ENCODE measurements at regions not wholly inside any gene's neighbourhood (a gene's known extent, or its start where the extent isn't known, plus 50 kb on each side); places are given as distances from the start of the nearest gene placed in this dataset.

DNA sequence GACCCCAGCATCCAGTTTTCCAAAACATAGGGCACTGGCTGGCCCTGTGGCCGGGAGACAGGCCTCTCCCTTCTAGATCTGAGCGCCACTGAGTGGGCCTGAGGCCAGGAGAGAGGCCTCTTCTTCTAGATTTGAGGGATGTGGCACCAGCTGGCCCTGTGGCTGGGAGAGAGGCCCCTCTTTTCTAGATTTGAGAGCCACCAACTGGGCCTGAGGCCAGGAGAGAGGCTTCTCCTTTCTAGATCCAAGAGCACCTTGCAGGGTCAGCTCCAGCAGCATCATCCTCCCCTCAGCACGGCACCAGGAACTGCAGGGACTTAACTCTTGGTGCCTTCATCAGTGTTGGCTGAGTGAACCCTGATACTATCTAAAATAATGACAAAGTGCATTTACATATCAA, 114.3 kb upstream of the ALKAL2 start:
- TF ChIP-seq TOX (CRISPR knock-in tag; IDR thresholded peaks at IDR 0.05; ENCODE audit: borderline replicate concordance) (no peak), CSDC2 (CRISPR knock-in tag; IDR thresholded peaks at IDR 0.05) (no peak), GLIS3 (CRISPR knock-in tag; IDR thresholded peaks at IDR 0.05) (no peak)
- TF ChIP-seq, protein P1, sequence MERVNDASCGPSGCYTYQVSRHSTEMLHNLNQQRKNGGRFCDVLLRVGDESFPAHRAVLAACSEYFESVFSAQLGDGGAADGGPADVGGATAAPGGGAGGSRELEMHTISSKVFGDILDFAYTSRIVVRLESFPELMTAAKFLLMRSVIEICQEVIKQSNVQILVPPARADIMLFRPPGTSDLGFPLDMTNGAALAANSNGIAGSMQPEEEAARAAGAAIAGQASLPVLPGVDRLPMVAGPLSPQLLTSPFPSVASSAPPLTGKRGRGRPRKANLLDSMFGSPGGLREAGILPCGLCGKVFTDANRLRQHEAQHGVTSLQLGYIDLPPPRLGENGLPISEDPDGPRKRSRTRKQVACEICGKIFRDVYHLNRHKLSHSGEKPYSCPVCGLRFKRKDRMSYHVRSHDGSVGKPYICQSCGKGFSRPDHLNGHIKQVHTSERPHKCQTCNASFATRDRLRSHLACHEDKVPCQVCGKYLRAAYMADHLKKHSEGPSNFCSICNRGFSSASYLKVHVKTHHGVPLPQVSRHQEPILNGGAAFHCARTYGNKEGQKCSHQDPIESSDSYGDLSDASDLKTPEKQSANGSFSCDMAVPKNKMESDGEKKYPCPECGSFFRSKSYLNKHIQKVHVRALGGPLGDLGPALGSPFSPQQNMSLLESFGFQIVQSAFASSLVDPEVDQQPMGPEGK (CRISPR knock-in tag; IDR thresholded peaks at IDR 0.05; ENCODE audit: borderline replicate concordance) = no peak
- TF ChIP-seq, protein P2, sequence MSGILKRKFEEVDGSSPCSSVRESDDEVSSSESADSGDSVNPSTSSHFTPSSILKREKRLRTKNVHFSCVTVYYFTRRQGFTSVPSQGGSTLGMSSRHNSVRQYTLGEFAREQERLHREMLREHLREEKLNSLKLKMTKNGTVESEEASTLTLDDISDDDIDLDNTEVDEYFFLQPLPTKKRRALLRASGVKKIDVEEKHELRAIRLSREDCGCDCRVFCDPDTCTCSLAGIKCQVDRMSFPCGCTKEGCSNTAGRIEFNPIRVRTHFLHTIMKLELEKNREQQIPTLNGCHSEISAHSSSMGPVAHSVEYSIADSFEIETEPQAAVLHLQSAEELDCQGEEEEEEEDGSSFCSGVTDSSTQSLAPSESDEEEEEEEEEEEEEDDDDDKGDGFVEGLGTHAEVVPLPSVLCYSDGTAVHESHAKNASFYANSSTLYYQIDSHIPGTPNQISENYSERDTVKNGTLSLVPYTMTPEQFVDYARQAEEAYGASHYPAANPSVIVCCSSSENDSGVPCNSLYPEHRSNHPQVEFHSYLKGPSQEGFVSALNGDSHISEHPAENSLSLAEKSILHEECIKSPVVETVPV (CRISPR knock-in tag; IDR thresholded peaks at IDR 0.05) = no peak
